MM.1S (cell line): ENCODE measurements at regions not wholly inside any gene's neighbourhood (a gene's known extent, or its start where the extent isn't known, plus 50 kb on each side); places are given as distances from the start of the nearest gene placed in this dataset.

Experiments
- EZH2 ChIP-seq: fragments of 300-600 bp; sonication (generic); optimal IDR thresholded peaks from 2 replicates; pipeline ENCODE3; 2017; ENCODE audit warnings: low read depth, mild to moderate bottlenecking, antibody characterized with exemption, low read length, mixed read lengths
- EZH2phosphoT487 ChIP-seq: fragments of 300-600 bp; sonication (generic); IDR thresholded peaks from 2 replicates; pipeline ENCODE4 v1.6.1; 2018; ENCODE audit warnings: antibody characterized with exemption, low read length

GRCh38 chr2:226611944-226612318, 187.7 kb downstream of the IRS1 start:
- TF ChIP-seq EZH2phosphoT487 (no peak), EZH2 (no peak)
